ENCODE measurements at regions not wholly inside any gene's neighbourhood (a gene's known extent, or its start where the extent isn't known, plus 50 kb on each side); places are given as distances from the start of the nearest gene placed in this dataset.

- no peak for DNase-seq
Measured at GRCh38 chr10:130404476-130405055, 268.4 kb downstream of the GLRX3 start.

- DNase-seq = no peak
Measured at GRCh38 chr10:130407052-130407451, 270.9 kb downstream of the GLRX3 start.

GRCh38 chr10:130409331-130409730, 273.1 kb downstream of the GLRX3 start:
- no peak for DNase-seq

GRCh38 chr10:130409931-130410330, 273.7 kb downstream of the GLRX3 start:
- no peak for DNase-seq

- no peak for DNase-seq
Measured at GRCh38 chr10:130411496-130412085, 275.4 kb downstream of the GLRX3 start.

- DNase-seq = no peak
Measured at GRCh38 chr10:130412317-130412716, 276.1 kb downstream of the GLRX3 start.

GRCh38 chr10:130416334-130417150, 280.4 kb downstream of the GLRX3 start:
- no peak for DNase-seq

GRCh38 chr10:130418731-130419130, 282.5 kb downstream of the GLRX3 start:
- DNase-seq = no peak

GRCh38 chr10:130421909-130422308, 285.7 kb downstream of the GLRX3 start:
- no peak for DNase-seq

- no peak for DNase-seq
Measured at GRCh38 chr10:130422366-130423324, 286.5 kb downstream of the GLRX3 start.

- no peak for DNase-seq
Measured at GRCh38 chr10:130423455-130424305, 287.5 kb downstream of the GLRX3 start.

GRCh38 chr10:130424418-130424817, 288.2 kb downstream of the GLRX3 start:
- DNase-seq = no peak

GRCh38 chr10:130425169-130425568, 289.0 kb downstream of the GLRX3 start:
- DNase-seq = no peak

GRCh38 chr10:130425881-130426435, 289.8 kb downstream of the GLRX3 start:
- no peak for DNase-seq

GRCh38 chr10:130427216-130427722, 291.1 kb downstream of the GLRX3 start:
- no peak for DNase-seq

- DNase-seq = no peak
Measured at GRCh38 chr10:130428936-130429335, 292.7 kb downstream of the GLRX3 start.

GRCh38 chr10:130429809-130430208, 293.6 kb downstream of the GLRX3 start:
- DNase-seq = no peak

GRCh38 chr10:130430291-130430690, 294.1 kb downstream of the GLRX3 start:
- DNase-seq = no peak

GRCh38 chr10:130430852-130431704, 294.9 kb downstream of the GLRX3 start:
- DNase-seq = no peak

- no peak for DNase-seq
Measured at GRCh38 chr10:130432271-130432670, 296.1 kb downstream of the GLRX3 start.
